PC-9 (cell line): ENCODE measurements at regions not wholly inside any gene's neighbourhood (a gene's known extent, or its start where the extent isn't known, plus 50 kb on each side); places are given as distances from the start of the nearest gene placed in this dataset.

ENCODE experiments used
- CTCF ChIP-seq: fragments of 200-600 bp; sonication (generic); conservative IDR thresholded peaks from 2 replicates; pipeline ENCODE4 v1.6.1; 2017; ENCODE audit warnings: mixed run types, antibody characterized with exemption, mild to moderate bottlenecking, moderate library complexity
- EZH2 ChIP-seq: fragments of 200-600 bp; sonication (generic); IDR thresholded peaks from 2 replicates; pipeline ENCODE4 v1.8.0; 2017; ENCODE audit warnings: antibody characterized with exemption, low read depth

- TF ChIP-seq CTCF (no peak), EZH2 (no peak)
These were observed 1756.0 kb downstream of the C4orf33 start for GRCh38 chr4:130851932-130852331.
